Spleen (tissue), 11 donors: ENCODE measurements at regions not wholly inside any gene's neighbourhood (a gene's known extent, or its start where the extent isn't known, plus 50 kb on each side); places are given as distances from the start of the nearest gene placed in this dataset.

Source experiments
- DNase-seq: peaks from one replicate; pipeline ENCODE4 v3.0.0-alpha.2; 2020
- H3K27ac ChIP-seq, 8 donors: fragments of 200-600 bp; sonication (generic) in 7 of 8; 1 replicate in 4 of 8; 2 replicates in 4 of 8; pipeline versions ENCODE4 v1.5.0 to v1.8.0; 2016 to 2021; ENCODE audit warnings: inconsistent platforms in 4 of 8, mild to moderate bottlenecking in 4 of 8, moderate library complexity in 1 of 8
- H3K27me3 ChIP-seq, 7 donors: fragments of 200-600 bp; sonication (generic) in 6 of 7; replicated peaks in 1 of 7; 1 replicate in 4 of 7; 2 replicates in 3 of 7; pipeline versions ENCODE4 v1.5.0 to v1.8.0; 2016 to 2021; ENCODE audit warnings: inconsistent platforms in 3 of 7, mild to moderate bottlenecking in 1 of 7
- H3K36me3 ChIP-seq, 6 donors: fragments of 200-600 bp; sonication (generic) in 5 of 6; 1 replicate in 4 of 6; 2 replicates in 2 of 6; pipeline versions ENCODE4 v1.5.0 to v1.8.0; 2016 to 2021; ENCODE audit warnings: inconsistent platforms in 2 of 6
- H3K4me1 ChIP-seq, 6 donors: fragments of 200-600 bp; sonication (generic) in 5 of 6; 1 replicate in 3 of 6; 2 replicates in 3 of 6; pipeline versions ENCODE4 v1.5.0 to v1.8.0; 2016 to 2021; ENCODE audit warnings: inconsistent platforms in 3 of 6
- H3K4me3 ChIP-seq, 8 donors: fragments of 200-600 bp; sonication (generic) in 7 of 8; 1 replicate in 4 of 8; 2 replicates in 4 of 8; pipeline versions ENCODE4 v1.5.0 to v1.8.0; 2016 to 2021; ENCODE audit warnings: inconsistent platforms in 4 of 8, mild to moderate bottlenecking in 4 of 8, moderate library complexity in 2 of 8
- H3K9me3 ChIP-seq, 8 donors: fragments of 200-600 bp; sonication (generic) in 7 of 8; 1 replicate in 4 of 8; 2 replicates in 4 of 8; pipeline versions ENCODE4 v1.5.0 to v1.8.0; 2016 to 2021; ENCODE audit warnings: inconsistent platforms in 4 of 8
- CTCF ChIP-seq, 11 experiments: fragments of 200-600 bp in 7 of 11; fragments of 450-650 bp in 4 of 11; sonication (generic) in 4 of 11; IDR thresholded peaks in 8 of 11; conservative IDR thresholded peaks in 3 of 11; 1 replicate in 7 of 11; 2 replicates in 4 of 11; pipeline versions ENCODE4 v1.4.0 to v1.8.0; 2016 to 2021; ENCODE audit warnings: antibody characterized with exemption in 11 of 11, inconsistent platforms in 4 of 11, mild to moderate bottlenecking in 1 of 11
- POLR2A ChIP-seq, 3 donors: fragments of 450-650 bp; IDR thresholded peaks; one replicate each; pipeline ENCODE4 v1.5.1; 2017; ENCODE audit warnings: antibody characterized with exemption in 3 of 3, mild to moderate bottlenecking in 1 of 3
- POLR2AphosphoS5 ChIP-seq, 3 donors: sonication (generic); formaldehyde crosslinking; IDR thresholded peaks; one replicate each; pipeline ENCODE4 v1.5.1; 2017; ENCODE audit warnings: antibody characterized with exemption in 3 of 3
- WGBS, 5 donors: extraction: QIAGEN DNeasy Blood & Tissue Kit in 3 of 5; methylation state at CpG; one replicate each; pipeline versions ENCODE4 v1.1.5 to v1.1.7; 2013 to 2018; 5-methylcytosine and 5-hydroxymethylcytosine counted together
- intact Hi-C: fragments of 100-400 bp; cut with DNase I; formaldehyde crosslinking; loops from one replicate; pipeline ENCODE4 v1.15.0; 2023; ENCODE audit warnings: low total_unique reads
- donor health status: healthy with polysubstance abuse.
- donor health status: DM: no; HTN: no; CAD: no; lungs with moderate emphysema.
- donor health status: DM: no; HTN: no; CAD: no.
- donor health status: Bipolar disorder and iron deficiency.
- donor health status: healthy.
- donor health status: DM: no; HTN: no; CAD: no.
- donor health status: DM: yes; HTN: yes; CAD: no.

DNA sequence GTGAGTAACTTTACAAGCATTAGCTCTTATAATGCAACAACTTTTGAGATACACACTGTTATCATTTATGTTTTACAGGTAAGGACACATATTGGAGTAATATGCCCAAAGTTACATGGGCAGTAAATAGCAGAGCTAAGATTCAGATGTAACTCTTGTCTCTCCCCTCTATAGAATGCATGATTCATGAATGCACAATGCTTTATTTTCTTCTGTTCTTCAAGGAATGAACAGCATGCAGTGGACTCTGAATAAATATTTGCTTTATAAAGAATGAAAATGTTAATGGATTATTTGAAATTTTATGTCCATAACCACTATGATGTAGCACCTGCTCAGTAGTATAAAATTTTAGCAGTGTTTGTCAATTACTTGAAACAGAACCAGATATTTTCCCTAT, 629.5 kb downstream of the KCTD16 start:
- TF ChIP-seq POLR2AphosphoS5 (IDR thresholded peaks at IDR 0.05) (no peak), CTCF (IDR thresholded peaks at IDR 0.05 in 8 of 11, conservative IDR thresholded peaks at IDR 0.05 in 3 of 11) (no peak), POLR2A (IDR thresholded peaks at IDR 0.05) (no peak)
- intact Hi-C loops: no loop called here
- peaks cover 0 to 6% (median 0%) of the 10 kb centered on the region in 8 donors for H3K9me3 ChIP-seq
- no peak overlapping the region for H3K4me3 ChIP-seq
- H3K27ac ChIP-seq: no peak overlapping the region
- no peaks in the 10 kb centered on the region for H3K36me3 ChIP-seq
- H3K27me3 ChIP-seq: no peaks in the 10 kb centered on the region
- H3K4me1 ChIP-seq: no peaks in the 10 kb centered on the region
- DNase-seq: no peak

GRCh38 chr5:144798595-144798994, 627.9 kb downstream of the KCTD16 start:
- no peak for TF ChIP-seq CTCF (IDR thresholded peaks at IDR 0.05 in 8 of 11, conservative IDR thresholded peaks at IDR 0.05 in 3 of 11)
- no peak for TF ChIP-seq POLR2AphosphoS5 (IDR thresholded peaks at IDR 0.05)
- no peak for TF ChIP-seq POLR2A (IDR thresholded peaks at IDR 0.05)
- Histone ChIP-seq H3K9me3 (peaks cover 0 to under 1% (median 0%) of the 10 kb centered on the region in 8 donors), H3K36me3 (no peaks in the 10 kb centered on the region), H3K4me1 (no peaks in the 10 kb centered on the region), H3K4me3 (no peak overlapping the region), H3K27me3 (no peaks in the 10 kb centered on the region), H3K27ac (no peak overlapping the region)
- WGBS, 5 donors: 60 to 78% (median 71%) methylated on average over 1 of the region's 1 CpG
- DNase-seq: no peak
- intact Hi-C loops: no loop called here

- no peaks in the 10 kb centered on the region for H3K4me1 ChIP-seq
- TF ChIP-seq CTCF (IDR thresholded peaks at IDR 0.05 in 8 of 11, conservative IDR thresholded peaks at IDR 0.05 in 3 of 11) (no peak), POLR2A (IDR thresholded peaks at IDR 0.05) (no peak), POLR2AphosphoS5 (IDR thresholded peaks at IDR 0.05) (no peak)
- H3K36me3 ChIP-seq: no peaks in the 10 kb centered on the region
- H3K9me3 ChIP-seq: peaks cover 0 to 23% (median 8%) of the 10 kb centered on the region in 8 donors
- H3K27ac ChIP-seq: no peak overlapping the region
- WGBS, 5 donors: 79 to 96% (median 90%) methylated on average over 1 of the region's 1 CpG
- H3K4me3 ChIP-seq: no peak overlapping the region
- DNase-seq: no peak
- intact Hi-C loops: no loop called here
- H3K27me3 ChIP-seq: no peaks in the 10 kb centered on the region
Measured at GRCh38 chr5:144794922-144795321, 624.2 kb downstream of the KCTD16 start.

DNA sequence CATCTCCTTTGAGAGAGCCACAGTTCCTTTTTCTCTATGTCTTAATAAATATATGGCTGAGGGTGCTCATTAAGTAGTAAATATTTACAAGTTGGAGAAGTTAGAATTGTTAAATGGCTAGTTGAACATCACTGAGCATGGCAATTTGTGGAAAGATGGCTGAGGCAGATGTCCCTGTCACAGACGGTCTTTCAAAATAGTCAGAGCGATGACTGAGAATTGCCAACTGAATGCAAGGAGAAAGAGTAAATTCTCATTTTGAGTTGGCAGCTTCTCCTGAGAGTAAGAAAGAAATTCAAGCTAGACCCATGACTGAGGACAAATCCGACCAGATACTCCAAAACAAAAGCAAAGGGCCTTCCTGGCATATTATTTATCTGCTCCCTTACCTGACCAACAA, 617.9 kb downstream of the KCTD16 start:
- Histone ChIP-seq H3K9me3 (peaks cover 0 to 23% (median 8%) of the 10 kb centered on the region in 8 donors), H3K27ac (no peak overlapping the region), H3K36me3 (no peaks in the 10 kb centered on the region), H3K27me3 (no peaks in the 10 kb centered on the region), H3K4me3 (no peak overlapping the region), H3K4me1 (no peaks in the 10 kb centered on the region)
- WGBS, 5 donors: 78 to 85% (median 84%) methylated on average over 3 of the region's 3 CpGs
- TF ChIP-seq POLR2A (IDR thresholded peaks at IDR 0.05) (no peak), CTCF (IDR thresholded peaks at IDR 0.05 in 8 of 11, conservative IDR thresholded peaks at IDR 0.05 in 3 of 11) (no peak), POLR2AphosphoS5 (IDR thresholded peaks at IDR 0.05) (no peak)
- intact Hi-C loops: no loop called here
- DNase-seq: no peak
